Adrenal gland (tissue), 9 donors: ENCODE measurements at regions not wholly inside any gene's neighbourhood (a gene's known extent, or its start where the extent isn't known, plus 50 kb on each side); places are given as distances from the start of the nearest gene placed in this dataset.

ENCODE experiments used
- DNase-seq, 7 donors: peaks; one replicate each; pipeline ENCODE4 v3.0.0-alpha.2; 2019 to 2020
- H3K27ac ChIP-seq, 5 donors: fragments of 200-600 bp; sonication (generic) in 4 of 5; 1 replicate in 3 of 5; 2 replicates in 2 of 5; pipeline versions ENCODE4 v1.5.1 to v1.8.0; 2016 to 2020; ENCODE audit warnings: mild to moderate bottlenecking in 1 of 5
- H3K27me3 ChIP-seq: fragments of 200-600 bp; 2 replicates; pipeline ENCODE4 v1.8.0; 2021
- H3K36me3 ChIP-seq, 2 donors: fragments of 200-600 bp; replicated peaks in 1 of 2; 1 replicate in 1 of 2; 2 replicates in 1 of 2; pipeline versions ENCODE4 v1.5.1 to v1.8.0; 2018 to 2022
- H3K4me1 ChIP-seq, 2 donors: fragments of 200-600 bp; replicated peaks in 1 of 2; 1 replicate in 1 of 2; 2 replicates in 1 of 2; pipeline versions ENCODE4 v1.5.1 to v1.8.0; 2018 to 2021
- H3K4me3 ChIP-seq, 4 donors: fragments of 200-600 bp; sonication (generic) in 3 of 4; one replicate each; pipeline ENCODE4 v1.5.1; 2016 to 2018
- H3K9me3 ChIP-seq, 3 donors: fragments of 200-600 bp; sonication (generic) in 1 of 3; replicated peaks in 1 of 3; 1 replicate in 2 of 3; 2 replicates in 1 of 3; pipeline versions ENCODE4 v1.5.1 to v1.8.0; 2016 to 2021
- CTCF ChIP-seq, 6 experiments: fragments of 450-650 bp in 4 of 6; fragments of 200-600 bp in 2 of 6; sonication (generic) in 1 of 6; IDR thresholded peaks; 1 replicate in 5 of 6; 2 replicates in 1 of 6; pipeline versions ENCODE4 v1.5.1 to v1.8.0; 2016 to 2021; ENCODE audit warnings: antibody characterized with exemption in 6 of 6, mild to moderate bottlenecking in 2 of 6, moderate library complexity in 1 of 6
- POLR2A ChIP-seq, 2 donors: fragments of 450-650 bp; IDR thresholded peaks; one replicate each; pipeline ENCODE4 v1.6.1; 2017; ENCODE audit warnings: antibody characterized with exemption in 2 of 2, mild to moderate bottlenecking in 2 of 2, moderate library complexity in 1 of 2
- WGBS, 4 donors: extraction: QIAGEN DNeasy Blood & Tissue Kit in 2 of 4; methylation state at CpG; one replicate each; pipeline versions ENCODE4 v1.1.5 to v1.1.7; 2013 to 2017; 5-methylcytosine and 5-hydroxymethylcytosine counted together
- intact Hi-C, 2 donors: fragments of 100-400 bp; cut with DNase I; formaldehyde crosslinking; loops; one replicate each; pipeline versions ENCODE4 v1.14.1 to v1.15.0; 2022 to 2023
- donor health status: healthy with polysubstance abuse.
- donor health status: Bipolar disorder and iron deficiency.
- donor health status: DM: yes; HTN: yes; CAD: no.
- donor health status: DM: no; HTN: no; CAD: no.
- donor health status: DM: no; HTN: no; CAD: no.

DNA sequence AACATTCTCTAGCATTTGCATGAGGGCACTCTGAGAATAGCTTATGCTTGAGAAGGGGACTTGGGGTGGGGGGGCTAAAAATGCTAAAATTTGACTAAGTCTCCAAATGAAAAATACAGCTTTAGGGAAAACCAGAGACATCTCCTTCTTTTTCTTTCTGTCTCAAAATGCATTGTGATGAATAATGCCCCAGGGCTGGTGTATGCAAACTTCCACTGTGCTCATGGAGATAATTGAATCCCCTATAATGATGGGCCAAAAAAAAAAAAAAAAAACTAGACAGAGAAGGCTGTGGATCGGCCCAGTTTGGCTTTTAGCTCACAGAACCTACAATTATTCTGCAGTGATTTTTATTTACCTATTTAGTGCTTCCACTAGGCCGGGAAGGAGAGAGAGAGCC, 147.9 kb upstream of the RORA start:
- WGBS, 4 donors, result 84 to 91% (median 89%) methylated on average over 2 of the region's 2 CpGs

DNA sequence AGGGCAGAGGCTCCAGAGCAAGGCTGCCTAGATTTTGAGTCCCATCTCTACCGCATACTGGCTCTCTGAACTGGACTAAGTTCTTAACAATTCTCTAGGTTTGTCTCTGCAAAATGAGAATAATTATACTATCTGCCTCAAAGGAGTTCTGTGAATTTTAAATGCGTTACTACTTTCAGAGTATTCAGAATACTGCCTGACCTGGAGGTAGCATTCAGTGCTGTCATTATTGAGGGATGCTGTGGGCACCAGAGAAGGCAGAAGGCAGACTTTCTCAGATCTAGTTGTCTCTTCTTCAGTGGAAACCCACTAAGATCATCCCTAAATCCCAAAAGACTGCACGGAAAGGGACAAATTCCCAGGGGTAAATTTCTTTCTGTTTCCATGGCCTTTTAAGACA, 147.4 kb upstream of the RORA start:
- no peak for DNase-seq
- H3K4me3 ChIP-seq, result no peak overlapping the region
- no peaks in the 10 kb centered on the region for H3K36me3 ChIP-seq
- no peaks in the 10 kb centered on the region for H3K4me1 ChIP-seq
- TF ChIP-seq POLR2A (IDR thresholded peaks at IDR 0.05), result no peak
- no peak for TF ChIP-seq CTCF (IDR thresholded peaks at IDR 0.05)
- H3K9me3 ChIP-seq, result no peaks in the 10 kb centered on the region
- WGBS, 4 donors, result 85 to 98% (median 93%) methylated on average over 3 of the region's 3 CpGs
- intact Hi-C loops, result no loop called here
- no peaks in the 10 kb centered on the region for H3K27me3 ChIP-seq
- H3K27ac ChIP-seq, result no peak overlapping the region

More for the DNA sequence above, 147.9 kb upstream of the RORA start:
- DNase-seq, result no peak
- Histone ChIP-seq H3K4me1 (no peaks in the 10 kb centered on the region), H3K4me3 (no peak overlapping the region), H3K36me3 (no peaks in the 10 kb centered on the region), H3K9me3 (no peaks in the 10 kb centered on the region), H3K27ac (no peak overlapping the region), H3K27me3 (no peaks in the 10 kb centered on the region)
- intact Hi-C loops, result no loop called here
- no peak for TF ChIP-seq POLR2A (IDR thresholded peaks at IDR 0.05)
- no peak for TF ChIP-seq CTCF (IDR thresholded peaks at IDR 0.05)

- no peaks in the 10 kb centered on the region for H3K4me1 ChIP-seq
- H3K36me3 ChIP-seq, result no peaks in the 10 kb centered on the region
- TF ChIP-seq CTCF (IDR thresholded peaks at IDR 0.05) (no peak), POLR2A (IDR thresholded peaks at IDR 0.05) (no peak)
- intact Hi-C loops, result no loop called here
- no peak for DNase-seq
- H3K9me3 ChIP-seq, result no peaks in the 10 kb centered on the region
- WGBS, 4 donors, result 82 to 88% (median 86%) methylated on average over 2 of the region's 2 CpGs
- H3K4me3 ChIP-seq, result no peak overlapping the region
- H3K27me3 ChIP-seq, result no peaks in the 10 kb centered on the region
- H3K27ac ChIP-seq, result no peak overlapping the region
Measured at GRCh38 chr15:61374848-61375247, 145.7 kb upstream of the RORA start.

DNA sequence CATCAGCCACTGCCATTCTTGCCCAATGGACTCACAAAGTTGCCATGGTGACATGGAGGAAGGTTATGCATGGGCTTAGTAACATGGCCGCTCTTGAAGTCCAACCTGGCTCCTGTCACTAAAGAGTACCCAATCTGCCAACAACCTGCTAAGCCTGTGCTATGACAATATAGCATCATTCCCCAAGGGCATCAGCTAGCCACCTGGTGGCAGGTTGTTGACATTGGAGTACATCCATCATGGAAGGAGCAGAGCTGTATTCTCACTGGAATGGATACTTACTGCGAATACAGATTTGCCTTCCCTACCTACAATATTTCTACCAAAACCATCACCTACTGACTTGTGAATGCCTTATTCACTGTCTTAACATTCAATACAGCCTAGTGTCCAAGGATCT, 138.9 kb upstream of the RORA start:
- no peak overlapping the region for H3K4me3 ChIP-seq
- no peaks in the 10 kb centered on the region for H3K4me1 ChIP-seq
- WGBS, 4 donors, result 88 to 100% (median 95%) methylated on average over 2 of the region's 2 CpGs
- no peaks in the 10 kb centered on the region for H3K9me3 ChIP-seq
- H3K27ac ChIP-seq, result no peak overlapping the region
- TF ChIP-seq CTCF (IDR thresholded peaks at IDR 0.05) (no peak), POLR2A (IDR thresholded peaks at IDR 0.05) (no peak)
- H3K27me3 ChIP-seq, result no peaks in the 10 kb centered on the region
- no peak for DNase-seq
- intact Hi-C loops, result no loop called here
- H3K36me3 ChIP-seq, result no peaks in the 10 kb centered on the region
